WTC11 (cell line): ENCODE measurements at regions not wholly inside any gene's neighbourhood (a gene's known extent, or its start where the extent isn't known, plus 50 kb on each side); places are given as distances from the start of the nearest gene placed in this dataset.

Experiments used
- TF ChIP-seq, protein P1 (sequence below): fragments of 200-600 bp; IDR thresholded peaks from 2 replicates; pipeline ENCODE4 v1.8.0; 2022; ENCODE audit warnings: antibody characterized with exemption
- TF ChIP-seq, protein P2 (sequence below): fragments of 250-450 bp; sonication (Bioruptor Pico); IDR thresholded peaks from 2 replicates; pipeline ENCODE4 v1.9.0; 2021; ENCODE audit warnings: moderate library complexity, mild to moderate bottlenecking, inconsistent platforms, borderline replicate concordance
- TF ChIP-seq, protein P3 (sequence below): sonication (generic); formaldehyde crosslinking; IDR thresholded peaks from 2 replicates; pipeline ENCODE4 v1.8.0; 2022; ENCODE audit warnings: missing genetic modification reagents

DNA sequence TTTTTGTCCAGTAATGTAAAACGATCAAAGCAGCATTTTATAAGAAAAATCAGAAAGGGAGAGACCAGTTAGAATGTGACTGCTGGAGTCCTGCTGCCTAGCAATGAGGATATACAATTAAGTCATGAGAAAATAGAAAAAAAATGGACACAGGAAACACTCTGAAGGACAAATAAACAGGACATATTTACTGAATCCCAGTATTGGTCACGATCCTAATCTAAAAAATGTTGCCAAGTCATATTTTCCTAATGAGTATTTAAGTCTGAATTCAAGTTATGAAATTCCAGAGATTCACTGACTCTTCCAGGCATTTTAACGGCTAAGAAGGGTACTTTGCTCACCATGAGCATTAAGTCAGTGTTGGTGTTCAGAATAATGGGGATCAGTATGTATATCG is 154.3 kb upstream of the CCDC54 start:
- TF ChIP-seq, protein P1, sequence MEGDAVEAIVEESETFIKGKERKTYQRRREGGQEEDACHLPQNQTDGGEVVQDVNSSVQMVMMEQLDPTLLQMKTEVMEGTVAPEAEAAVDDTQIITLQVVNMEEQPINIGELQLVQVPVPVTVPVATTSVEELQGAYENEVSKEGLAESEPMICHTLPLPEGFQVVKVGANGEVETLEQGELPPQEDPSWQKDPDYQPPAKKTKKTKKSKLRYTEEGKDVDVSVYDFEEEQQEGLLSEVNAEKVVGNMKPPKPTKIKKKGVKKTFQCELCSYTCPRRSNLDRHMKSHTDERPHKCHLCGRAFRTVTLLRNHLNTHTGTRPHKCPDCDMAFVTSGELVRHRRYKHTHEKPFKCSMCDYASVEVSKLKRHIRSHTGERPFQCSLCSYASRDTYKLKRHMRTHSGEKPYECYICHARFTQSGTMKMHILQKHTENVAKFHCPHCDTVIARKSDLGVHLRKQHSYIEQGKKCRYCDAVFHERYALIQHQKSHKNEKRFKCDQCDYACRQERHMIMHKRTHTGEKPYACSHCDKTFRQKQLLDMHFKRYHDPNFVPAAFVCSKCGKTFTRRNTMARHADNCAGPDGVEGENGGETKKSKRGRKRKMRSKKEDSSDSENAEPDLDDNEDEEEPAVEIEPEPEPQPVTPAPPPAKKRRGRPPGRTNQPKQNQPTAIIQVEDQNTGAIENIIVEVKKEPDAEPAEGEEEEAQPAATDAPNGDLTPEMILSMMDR: no peak
- TF ChIP-seq, protein P2, sequence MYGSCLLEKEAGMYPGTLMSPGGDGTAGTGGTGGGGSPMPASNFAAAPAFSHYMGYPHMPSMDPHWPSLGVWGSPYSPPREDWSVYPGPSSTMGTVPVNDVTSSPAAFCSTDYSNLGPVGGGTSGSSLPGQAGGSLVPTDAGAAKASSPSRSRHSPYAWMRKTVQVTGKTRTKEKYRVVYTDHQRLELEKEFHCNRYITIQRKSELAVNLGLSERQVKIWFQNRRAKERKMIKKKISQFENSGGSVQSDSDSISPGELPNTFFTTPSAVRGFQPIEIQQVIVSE (CRISPR knock-in tag): no peak
- TF ChIP-seq, protein P3, sequence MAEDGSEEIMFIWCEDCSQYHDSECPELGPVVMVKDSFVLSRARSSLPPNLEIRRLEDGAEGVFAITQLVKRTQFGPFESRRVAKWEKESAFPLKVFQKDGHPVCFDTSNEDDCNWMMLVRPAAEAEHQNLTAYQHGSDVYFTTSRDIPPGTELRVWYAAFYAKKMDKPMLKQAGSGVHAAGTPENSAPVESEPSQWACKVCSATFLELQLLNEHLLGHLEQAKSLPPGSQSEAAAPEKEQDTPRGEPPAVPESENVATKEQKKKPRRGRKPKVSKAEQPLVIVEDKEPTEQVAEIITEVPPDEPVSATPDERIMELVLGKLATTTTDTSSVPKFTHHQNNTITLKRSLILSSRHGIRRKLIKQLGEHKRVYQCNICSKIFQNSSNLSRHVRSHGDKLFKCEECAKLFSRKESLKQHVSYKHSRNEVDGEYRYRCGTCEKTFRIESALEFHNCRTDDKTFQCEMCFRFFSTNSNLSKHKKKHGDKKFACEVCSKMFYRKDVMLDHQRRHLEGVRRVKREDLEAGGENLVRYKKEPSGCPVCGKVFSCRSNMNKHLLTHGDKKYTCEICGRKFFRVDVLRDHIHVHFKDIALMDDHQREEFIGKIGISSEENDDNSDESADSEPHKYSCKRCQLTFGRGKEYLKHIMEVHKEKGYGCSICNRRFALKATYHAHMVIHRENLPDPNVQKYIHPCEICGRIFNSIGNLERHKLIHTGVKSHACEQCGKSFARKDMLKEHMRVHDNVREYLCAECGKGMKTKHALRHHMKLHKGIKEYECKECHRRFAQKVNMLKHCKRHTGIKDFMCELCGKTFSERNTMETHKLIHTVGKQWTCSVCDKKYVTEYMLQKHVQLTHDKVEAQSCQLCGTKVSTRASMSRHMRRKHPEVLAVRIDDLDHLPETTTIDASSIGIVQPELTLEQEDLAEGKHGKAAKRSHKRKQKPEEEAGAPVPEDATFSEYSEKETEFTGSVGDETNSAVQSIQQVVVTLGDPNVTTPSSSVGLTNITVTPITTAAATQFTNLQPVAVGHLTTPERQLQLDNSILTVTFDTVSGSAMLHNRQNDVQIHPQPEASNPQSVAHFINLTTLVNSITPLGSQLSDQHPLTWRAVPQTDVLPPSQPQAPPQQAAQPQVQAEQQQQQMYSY (CRISPR knock-in tag): no peak
